Stimulated activated CD8-positive, alpha-beta memory T cell treated with anti-CD3 and anti-CD28 coated beads, Interleukin-15, amount 100 ng/mL, for 4 hours (primary cell): ENCODE measurements at regions not wholly inside any gene's neighbourhood (a gene's known extent, or its start where the extent isn't known, plus 50 kb on each side); places are given as distances from the start of the nearest gene placed in this dataset.

Experiments used
- DNase-seq, 2 donors: peaks; one replicate each; pipeline ENCODE4 v3.0.0-alpha.2; 2020; ENCODE audit warnings: low read depth in 2 of 2

- no peak for DNase-seq
Observed at GRCh38 chr11:70025308-70025707, 52.8 kb upstream of the ANO1 start.

- no peak for DNase-seq
Observed at GRCh38 chr11:70026012-70026411, 52.1 kb upstream of the ANO1 start.

- no peak for DNase-seq
Observed at GRCh38 chr11:70026726-70027125, 51.4 kb upstream of the ANO1 start.

- no peak for DNase-seq
Observed at GRCh38 chr11:70027451-70027850, 50.7 kb upstream of the ANO1 start.

- no peak for DNase-seq
Observed at GRCh38 chr11:70028147-70028855, 49.8 kb upstream of the ANO1 start.
